H1 (cell line): ENCODE measurements at regions not wholly inside any gene's neighbourhood (a gene's known extent, or its start where the extent isn't known, plus 50 kb on each side); places are given as distances from the start of the nearest gene placed in this dataset.

Source experiments
- GABPA ChIP-seq: IDR thresholded peaks from 2 replicates; pipeline ENCODE4 v1.6.1; 2011; ENCODE audit warnings: mild to moderate bottlenecking, low read length, moderate library complexity, borderline replicate concordance; ENCODE audit not compliant: insufficient read depth
- JUND ChIP-seq: IDR thresholded peaks from 2 replicates; pipeline ENCODE4 v1.6.1; 2011; ENCODE audit warnings: mild to moderate bottlenecking, improper control_type of control experiment, low read length
- SRF ChIP-seq: IDR thresholded peaks from 2 replicates; pipeline ENCODE4 v1.6.1; 2011; ENCODE audit warnings: mild to moderate bottlenecking, low read depth, low read length, moderate library complexity

DNA sequence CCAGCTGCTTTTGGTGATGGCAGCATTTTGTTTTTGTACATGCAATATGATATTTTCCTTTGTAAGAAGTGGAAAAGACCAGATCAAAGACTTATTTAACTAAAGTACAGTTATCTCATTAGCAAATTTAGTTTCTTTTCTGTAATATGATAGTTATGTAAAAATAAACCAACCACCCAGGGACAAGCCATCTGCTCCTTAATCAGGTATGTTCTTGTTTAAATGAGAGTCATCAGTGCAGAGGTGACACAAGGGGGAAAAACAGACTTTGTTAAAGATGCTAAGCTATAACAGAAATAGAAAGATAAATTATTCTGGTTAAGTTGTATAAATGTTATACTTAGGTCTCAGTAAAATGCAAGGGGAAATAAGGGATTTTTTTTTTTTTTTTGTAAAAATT, 805.7 kb upstream of the SEMA6A start (continued):
- TF ChIP-seq GABPA, result no peak
- no peak for TF ChIP-seq JUND
- no peak for TF ChIP-seq SRF
